AG09319 (cell line): ENCODE measurements at regions not wholly inside any gene's neighbourhood (a gene's known extent, or its start where the extent isn't known, plus 50 kb on each side); places are given as distances from the start of the nearest gene placed in this dataset.
A peak's percentile ranks its signal among the peaks of the same experiment; 100 is the strongest.

Experiments
- DNase-seq: peaks from one replicate; pipeline ENCODE4 v3.0.0-alpha.2; 2010; ENCODE audit warnings: low read depth; ENCODE audit errors: extremely low read depth
- TF ChIP-seq, protein P1 (sequence below): IDR thresholded peaks from 2 replicates; pipeline ENCODE4 v1.5.1; 2011; ENCODE audit warnings: low read depth, mild to moderate bottlenecking, inconsistent platforms, low read length, moderate library complexity

DNA sequence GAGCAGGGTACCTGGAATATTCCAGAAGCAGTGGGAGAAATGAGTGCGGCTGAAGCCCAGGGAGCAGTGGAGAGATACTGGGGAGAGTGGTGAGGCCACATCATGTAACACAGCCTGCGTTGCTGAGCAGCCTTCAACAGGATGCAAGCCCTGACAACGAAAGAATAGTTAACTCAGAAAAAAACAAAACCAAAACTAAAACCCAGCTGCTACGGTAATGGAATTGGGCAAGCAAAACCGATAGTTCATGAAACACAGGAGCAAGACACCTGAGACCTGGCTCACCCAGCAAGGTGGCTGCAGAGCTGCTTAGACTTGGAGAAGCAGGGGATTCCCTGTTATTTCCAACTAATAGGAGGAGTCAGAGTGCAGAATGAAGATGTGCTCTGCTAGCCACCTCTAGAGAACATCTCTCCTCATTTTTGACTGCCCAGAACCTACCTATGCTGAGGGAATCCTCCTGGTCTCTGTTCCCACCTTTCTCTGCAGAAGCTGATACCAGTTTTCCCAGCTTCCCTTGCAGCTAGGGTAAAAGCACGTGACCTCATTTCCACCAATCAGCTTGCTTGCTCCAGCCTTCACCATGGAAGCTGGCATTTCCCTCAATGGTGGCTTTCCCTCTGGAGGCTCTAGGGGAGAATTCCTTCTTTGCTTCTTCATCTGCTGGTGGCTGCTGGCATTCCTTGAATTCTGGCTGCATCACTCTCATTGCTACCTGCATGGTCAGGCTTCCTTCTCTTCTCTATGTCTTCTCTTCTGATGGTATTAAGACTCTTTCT is 59.4 kb upstream of the XYLT1 start:
- no peak for DNase-seq
- TF ChIP-seq, protein P1, sequence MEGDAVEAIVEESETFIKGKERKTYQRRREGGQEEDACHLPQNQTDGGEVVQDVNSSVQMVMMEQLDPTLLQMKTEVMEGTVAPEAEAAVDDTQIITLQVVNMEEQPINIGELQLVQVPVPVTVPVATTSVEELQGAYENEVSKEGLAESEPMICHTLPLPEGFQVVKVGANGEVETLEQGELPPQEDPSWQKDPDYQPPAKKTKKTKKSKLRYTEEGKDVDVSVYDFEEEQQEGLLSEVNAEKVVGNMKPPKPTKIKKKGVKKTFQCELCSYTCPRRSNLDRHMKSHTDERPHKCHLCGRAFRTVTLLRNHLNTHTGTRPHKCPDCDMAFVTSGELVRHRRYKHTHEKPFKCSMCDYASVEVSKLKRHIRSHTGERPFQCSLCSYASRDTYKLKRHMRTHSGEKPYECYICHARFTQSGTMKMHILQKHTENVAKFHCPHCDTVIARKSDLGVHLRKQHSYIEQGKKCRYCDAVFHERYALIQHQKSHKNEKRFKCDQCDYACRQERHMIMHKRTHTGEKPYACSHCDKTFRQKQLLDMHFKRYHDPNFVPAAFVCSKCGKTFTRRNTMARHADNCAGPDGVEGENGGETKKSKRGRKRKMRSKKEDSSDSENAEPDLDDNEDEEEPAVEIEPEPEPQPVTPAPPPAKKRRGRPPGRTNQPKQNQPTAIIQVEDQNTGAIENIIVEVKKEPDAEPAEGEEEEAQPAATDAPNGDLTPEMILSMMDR = no peak

DNA sequence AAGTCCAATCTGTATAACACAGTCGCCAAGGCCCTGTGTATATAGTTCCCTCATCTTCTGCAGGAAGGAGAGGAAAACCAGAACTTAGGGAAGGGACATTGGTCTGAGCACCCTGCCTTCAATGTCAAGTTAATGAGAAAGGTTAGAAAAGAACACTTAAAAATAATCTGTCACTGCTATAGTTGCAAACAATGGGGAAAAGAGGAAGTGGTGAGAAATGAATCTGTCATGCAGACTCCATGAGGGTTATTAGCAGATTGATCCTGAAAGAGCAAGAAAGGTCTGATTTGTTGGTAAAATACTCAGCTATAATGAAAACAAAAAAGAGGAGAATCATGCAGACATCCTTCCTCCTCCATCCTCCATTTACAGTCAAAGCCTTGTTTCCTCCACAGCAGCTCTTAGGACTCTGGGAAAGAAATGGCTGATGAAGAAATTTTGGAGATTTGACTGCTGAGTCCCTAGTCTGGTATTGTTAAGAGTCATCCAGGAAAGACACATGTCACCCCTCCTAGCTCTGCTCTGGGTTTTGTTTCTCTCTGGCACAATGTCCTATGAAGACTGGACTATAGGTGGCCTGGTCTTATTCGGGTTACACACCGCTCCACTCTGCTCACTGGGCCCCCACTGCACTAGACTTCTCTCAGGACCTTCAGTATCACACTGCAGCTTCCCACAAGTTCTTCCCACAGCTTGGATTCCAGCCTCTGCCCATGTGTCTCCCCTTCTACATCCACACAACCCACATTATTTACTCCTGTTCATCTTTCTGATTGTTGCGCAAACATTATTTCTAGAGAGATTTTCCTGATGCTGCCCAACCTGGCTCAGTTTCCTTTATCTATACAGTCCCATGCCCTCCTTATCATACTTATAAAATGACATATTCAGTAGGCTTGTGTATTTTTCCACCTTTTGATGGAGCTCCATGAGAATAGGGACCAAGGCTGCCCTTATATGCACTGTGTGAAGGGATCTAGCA is 56.5 kb upstream of the XYLT1 start:
- no peak for DNase-seq
- TF ChIP-seq, protein P1 = no peak

DNA sequence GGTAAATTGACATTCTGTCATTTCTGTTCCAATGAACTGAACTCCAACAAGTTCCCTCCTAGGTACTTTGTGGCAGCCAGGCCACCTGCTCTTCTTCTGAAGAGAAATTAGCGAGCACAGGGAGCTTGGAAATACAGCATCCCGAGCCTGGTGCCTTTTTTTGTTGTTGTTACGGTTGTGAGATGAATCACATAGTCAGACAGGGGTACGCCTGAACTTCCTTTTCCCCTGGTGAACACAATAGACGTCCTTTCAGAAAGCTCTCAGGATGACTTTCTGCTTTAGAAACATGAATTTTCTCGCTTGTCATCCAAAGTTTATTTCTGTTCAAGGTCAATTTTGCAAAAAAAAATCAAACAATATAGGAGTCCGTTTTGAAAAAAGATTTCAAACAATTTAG is 53.9 kb upstream of the XYLT1 start:
- DNase-seq = no peak
- TF ChIP-seq, protein P1 = no peak

DNA sequence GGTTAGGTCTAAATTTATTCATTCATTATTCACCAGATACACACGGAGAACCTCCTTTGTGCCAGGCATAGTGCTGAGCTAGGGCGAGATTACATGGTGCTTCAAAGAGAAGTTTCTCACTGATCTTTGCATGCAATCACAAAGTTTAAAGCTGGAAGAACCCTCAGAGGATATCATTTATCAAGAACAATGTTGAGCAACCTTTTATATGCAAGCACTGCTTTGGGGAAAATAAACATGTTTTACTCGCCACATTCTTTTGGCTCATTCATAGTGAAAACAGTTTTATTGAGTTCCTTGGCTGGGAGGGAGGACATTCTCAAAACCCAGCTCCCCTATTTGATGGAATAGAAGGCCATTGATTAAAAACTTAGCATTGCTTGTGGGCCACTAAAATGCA is 49.8 kb upstream of the XYLT1 start:
- TF ChIP-seq, protein P1 = no peak
- DNase-seq = peak; percentile 57
